Globus pallidus (tissue), 1 donor: ENCODE measurements at regions not wholly inside any gene's neighbourhood (a gene's known extent, or its start where the extent isn't known, plus 50 kb on each side); places are given as distances from the start of the nearest gene placed in this dataset.
"Not testable (repeated sequence)": the region's sequence is repeated elsewhere in the genome, so short reads cannot be mapped to it uniquely, and the experiment has no call there.

ENCODE experiments used
- DNase-seq: peaks from one replicate; pipeline ENCODE4 v3.0.0-alpha.2; 2015; ENCODE audit warnings: low spot score

- no peak for DNase-seq
Observed at GRCh38 chr20:50449738-50450492, 60.3 kb upstream of the PTPN1 start.

- no peak for DNase-seq
Observed at GRCh38 chr20:50450493-50450826, 59.7 kb upstream of the PTPN1 start.

- no peak for DNase-seq
Observed at GRCh38 chr20:50450881-50451752, 59.1 kb upstream of the PTPN1 start.

GRCh38 chr20:50451792-50452425 lies 58.3 kb upstream of the PTPN1 start:
- not testable (repeated sequence) for DNase-seq

- no peak for DNase-seq
Observed at GRCh38 chr20:50453533-50454244, 56.5 kb upstream of the PTPN1 start.

GRCh38 chr20:50455245-50455644 lies 54.9 kb upstream of the PTPN1 start:
- not testable (repeated sequence) for DNase-seq

- no peak for DNase-seq
Observed at GRCh38 chr20:50455656-50456451, 54.3 kb upstream of the PTPN1 start.

GRCh38 chr20:50456452-50457324 lies 53.5 kb upstream of the PTPN1 start:
- DNase-seq: no peak

- no peak for DNase-seq
Observed at GRCh38 chr20:50459124-50459918, 50.9 kb upstream of the PTPN1 start.

- DNase-seq: no peak
Observed at GRCh38 chr20:50460115-50460607, 50.0 kb upstream of the PTPN1 start.
